ENCODE measurements at regions not wholly inside any gene's neighbourhood (a gene's known extent, or its start where the extent isn't known, plus 50 kb on each side); places are given as distances from the start of the nearest gene placed in this dataset.

GRCh38 chr17:70642059-70642458, 472.7 kb downstream of the KCNJ2 start (continued):
- TF ChIP-seq STAT6 (CRISPR knock-in tag; conservative IDR thresholded peaks at IDR 0.05; ENCODE audit: low read depth), result no peak
- TF ChIP-seq GTF2I (CRISPR knock-in tag; conservative IDR thresholded peaks at IDR 0.05), result no peak
- no peak for TF ChIP-seq JAZF1 (CRISPR knock-in tag; IDR thresholded peaks at IDR 0.05)
- TF ChIP-seq, protein P1, sequence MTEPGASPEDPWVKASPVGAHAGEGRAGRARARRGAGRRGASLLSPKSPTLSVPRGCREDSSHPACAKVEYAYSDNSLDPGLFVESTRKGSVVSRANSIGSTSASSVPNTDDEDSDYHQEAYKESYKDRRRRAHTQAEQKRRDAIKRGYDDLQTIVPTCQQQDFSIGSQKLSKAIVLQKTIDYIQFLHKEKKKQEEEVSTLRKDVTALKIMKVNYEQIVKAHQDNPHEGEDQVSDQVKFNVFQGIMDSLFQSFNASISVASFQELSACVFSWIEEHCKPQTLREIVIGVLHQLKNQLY (CRISPR knock-in tag; IDR thresholded peaks at IDR 0.05), result no peak
- TF ChIP-seq TEAD1 (CRISPR knock-in tag; IDR thresholded peaks at IDR 0.05), result no peak
- no peak for TF ChIP-seq ETV6 (CRISPR knock-in tag; IDR thresholded peaks at IDR 0.05)
- no peak for TF ChIP-seq ZNF423 (CRISPR knock-in tag; IDR thresholded peaks at IDR 0.05)

DNA sequence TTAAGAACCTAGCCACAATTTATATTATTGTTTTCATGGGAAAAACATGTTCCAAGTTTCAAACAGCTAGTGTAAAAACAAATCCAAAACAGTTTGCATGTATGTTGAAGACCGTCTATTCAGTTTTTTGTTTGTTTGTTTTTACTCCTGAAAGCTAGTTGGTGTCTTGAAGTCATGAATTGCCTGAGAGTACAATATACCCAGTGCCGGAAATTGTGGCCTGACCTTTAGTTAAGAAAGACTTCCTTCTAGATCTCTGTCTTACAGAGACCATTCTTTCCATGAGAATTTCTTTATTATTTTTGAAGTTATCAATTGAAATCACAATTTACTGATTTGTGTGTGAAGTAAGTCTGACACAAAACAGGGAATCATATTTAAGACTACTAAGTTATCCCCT, 474.8 kb downstream of the KCNJ2 start:
- DNase-seq (ENCODE audit: low spot score) (no peak), ATAC-seq (no peak)
- Mint-ChIP-seq H3K27ac (no peak overlapping the region), H3K36me3 (peaks cover 7% of the 10 kb centered on the region), H3K4me1 (peaks cover 38% of the 10 kb centered on the region), H3K27me3 (ENCODE audit: low read depth) (no peaks in the 10 kb centered on the region), H3K4me3 (no peak overlapping the region), H3K9me3 (peaks cover 14% of the 10 kb centered on the region)
- no peak for TF ChIP-seq CBFB (CRISPR knock-in tag; IDR thresholded peaks at IDR 0.05; ENCODE audit: low read depth)
- TF ChIP-seq FOXP1 (CRISPR knock-in tag; IDR thresholded peaks at IDR 0.05; ENCODE audit: borderline replicate concordance), result no peak
- TF ChIP-seq FOXK1 (CRISPR knock-in tag; IDR thresholded peaks at IDR 0.05), result no peak
- TF ChIP-seq RELA (CRISPR knock-in tag; IDR thresholded peaks at IDR 0.05; ENCODE audit: borderline replicate concordance), result no peak
- no peak for TF ChIP-seq SP1 (CRISPR knock-in tag; conservative IDR thresholded peaks at IDR 0.05)
- TF ChIP-seq ZNF396 (CRISPR knock-in tag; IDR thresholded peaks at IDR 0.05; ENCODE audit: borderline replicate concordance), result no peak
- TF ChIP-seq KAT7 (CRISPR knock-in tag; IDR thresholded peaks at IDR 0.05; ENCODE audit: borderline replicate concordance), result no peak
- no peak for TF ChIP-seq GRHL2 (CRISPR knock-in tag; IDR thresholded peaks at IDR 0.05; ENCODE audit: insufficient replicate concordance, severe bottlenecking)
- TF ChIP-seq, protein P2, sequence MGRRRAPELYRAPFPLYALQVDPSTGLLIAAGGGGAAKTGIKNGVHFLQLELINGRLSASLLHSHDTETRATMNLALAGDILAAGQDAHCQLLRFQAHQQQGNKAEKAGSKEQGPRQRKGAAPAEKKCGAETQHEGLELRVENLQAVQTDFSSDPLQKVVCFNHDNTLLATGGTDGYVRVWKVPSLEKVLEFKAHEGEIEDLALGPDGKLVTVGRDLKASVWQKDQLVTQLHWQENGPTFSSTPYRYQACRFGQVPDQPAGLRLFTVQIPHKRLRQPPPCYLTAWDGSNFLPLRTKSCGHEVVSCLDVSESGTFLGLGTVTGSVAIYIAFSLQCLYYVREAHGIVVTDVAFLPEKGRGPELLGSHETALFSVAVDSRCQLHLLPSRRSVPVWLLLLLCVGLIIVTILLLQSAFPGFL (CRISPR knock-in tag; IDR thresholded peaks at IDR 0.05; ENCODE audit: borderline replicate concordance), result no peak
- no peak for TF ChIP-seq ZNF416 (CRISPR knock-in tag; IDR thresholded peaks at IDR 0.05)
- no peak for TF ChIP-seq PRDM15 (CRISPR knock-in tag; IDR thresholded peaks at IDR 0.05)
- TF ChIP-seq ZNF281 (CRISPR knock-in tag; IDR thresholded peaks at IDR 0.05), result no peak
- CTCF ChIA-PET, result no interaction called here
- POLR2A ChIA-PET, result no interaction called here
